GM23248 (cell line): ENCODE measurements at regions not wholly inside any gene's neighbourhood (a gene's known extent, or its start where the extent isn't known, plus 50 kb on each side); places are given as distances from the start of the nearest gene placed in this dataset.
A peak's percentile ranks its signal among the peaks of the same experiment; 100 is the strongest.

Source experiments
- DNase-seq: peaks from one replicate; pipeline ENCODE4 v3.0.0-alpha.2; 2015
- H2AFZ ChIP-seq: fragments of 200-600 bp; sonication (generic); 2 replicates; pipeline ENCODE4 v1.6.1; 2016; ENCODE audit warnings: antibody characterized with exemption
- H3F3A ChIP-seq: fragments of 200-600 bp; sonication (generic); 2 replicates; pipeline ENCODE4 v1.6.1; 2016; ENCODE audit warnings: mild to moderate bottlenecking, antibody characterized with exemption, mixed run types; ENCODE audit not compliant: insufficient read depth
- H3K27ac ChIP-seq: fragments of 200-600 bp; sonication (generic); 2 replicates; pipeline ENCODE4 v1.5.1; 2016; ENCODE audit warnings: mild to moderate bottlenecking
- H3K27me3 ChIP-seq: fragments of 200-600 bp; sonication (generic); replicated peaks from 2 replicates; pipeline ENCODE4 v1.6.1; 2016; ENCODE audit warnings: mild to moderate bottlenecking; ENCODE audit not compliant: insufficient read depth
- H3K36me3 ChIP-seq: fragments of 200-600 bp; sonication (generic); 2 replicates; pipeline ENCODE4 v1.6.1; 2016; ENCODE audit warnings: low read depth, mild to moderate bottlenecking
- H3K4me1 ChIP-seq: fragments of 200-600 bp; sonication (generic); 2 replicates; pipeline ENCODE4 v1.6.1; 2016; ENCODE audit warnings: mild to moderate bottlenecking; ENCODE audit not compliant: insufficient read depth
- H3K4me2 ChIP-seq: fragments of 200-600 bp; sonication (generic); one replicate; pipeline ENCODE4 v1.6.1; 2016; ENCODE audit warnings: mild to moderate bottlenecking; ENCODE audit not compliant: unreplicated experiment
- H3K4me3 ChIP-seq: fragments of 200-600 bp; sonication (generic); 2 replicates; pipeline ENCODE4 v1.5.1; 2016; ENCODE audit warnings: mild to moderate bottlenecking
- H3K79me2 ChIP-seq: fragments of 200-600 bp; sonication (generic); 2 replicates; pipeline ENCODE4 v1.6.1; 2016; ENCODE audit warnings: mild to moderate bottlenecking; ENCODE audit not compliant: insufficient read depth
- H3K9ac ChIP-seq: fragments of 200-600 bp; sonication (generic); 2 replicates; pipeline ENCODE4 v1.6.1; 2016; ENCODE audit warnings: mild to moderate bottlenecking
- H3K9me2 ChIP-seq: fragments of 200-600 bp; sonication (generic); 2 replicates; pipeline ENCODE4 v1.6.1; 2016; ENCODE audit warnings: mixed run types, mild to moderate bottlenecking, moderate library complexity; ENCODE audit not compliant: insufficient read depth
- H3K9me3 ChIP-seq: fragments of 200-600 bp; sonication (generic); one replicate; pipeline ENCODE4 v1.6.1; 2017; ENCODE audit warnings: low read depth
- H4K20me1 ChIP-seq: fragments of 200-600 bp; sonication (generic); 2 replicates; pipeline ENCODE4 v1.6.0; 2016; ENCODE audit not compliant: insufficient read depth
- EZH2 ChIP-seq: fragments of 200-600 bp; sonication (generic); IDR thresholded peaks from 2 replicates; pipeline ENCODE4 v1.6.1; 2018; ENCODE audit warnings: antibody characterized with exemption, mild to moderate bottlenecking; ENCODE audit not compliant: insufficient read depth, poor library complexity, severe bottlenecking
- EZH2phosphoT487 ChIP-seq: fragments of 200-600 bp; sonication (generic); IDR thresholded peaks from 2 replicates; pipeline ENCODE4 v1.6.1; 2018; ENCODE audit warnings: antibody characterized with exemption, moderate library complexity, mild to moderate bottlenecking, low read depth; ENCODE audit not compliant: insufficient read depth
- WGBS, 2 experiments: methylation state at CpG; one replicate each; pipeline ENCODE4 v1.1.6; 2015 to 2017; ENCODE audit warnings: low lambda C conversion rate in 2 of 2, low coverage in 1 of 2; ENCODE audit errors: missing lambda C conversion rate in 2 of 2; 5-methylcytosine and 5-hydroxymethylcytosine counted together
- in situ Hi-C: fragments of 300-500 bp; cut with MboI; formaldehyde crosslinking; loops from 2 replicates; pipeline ENCODE4 v1.15.0; 2020

DNA sequence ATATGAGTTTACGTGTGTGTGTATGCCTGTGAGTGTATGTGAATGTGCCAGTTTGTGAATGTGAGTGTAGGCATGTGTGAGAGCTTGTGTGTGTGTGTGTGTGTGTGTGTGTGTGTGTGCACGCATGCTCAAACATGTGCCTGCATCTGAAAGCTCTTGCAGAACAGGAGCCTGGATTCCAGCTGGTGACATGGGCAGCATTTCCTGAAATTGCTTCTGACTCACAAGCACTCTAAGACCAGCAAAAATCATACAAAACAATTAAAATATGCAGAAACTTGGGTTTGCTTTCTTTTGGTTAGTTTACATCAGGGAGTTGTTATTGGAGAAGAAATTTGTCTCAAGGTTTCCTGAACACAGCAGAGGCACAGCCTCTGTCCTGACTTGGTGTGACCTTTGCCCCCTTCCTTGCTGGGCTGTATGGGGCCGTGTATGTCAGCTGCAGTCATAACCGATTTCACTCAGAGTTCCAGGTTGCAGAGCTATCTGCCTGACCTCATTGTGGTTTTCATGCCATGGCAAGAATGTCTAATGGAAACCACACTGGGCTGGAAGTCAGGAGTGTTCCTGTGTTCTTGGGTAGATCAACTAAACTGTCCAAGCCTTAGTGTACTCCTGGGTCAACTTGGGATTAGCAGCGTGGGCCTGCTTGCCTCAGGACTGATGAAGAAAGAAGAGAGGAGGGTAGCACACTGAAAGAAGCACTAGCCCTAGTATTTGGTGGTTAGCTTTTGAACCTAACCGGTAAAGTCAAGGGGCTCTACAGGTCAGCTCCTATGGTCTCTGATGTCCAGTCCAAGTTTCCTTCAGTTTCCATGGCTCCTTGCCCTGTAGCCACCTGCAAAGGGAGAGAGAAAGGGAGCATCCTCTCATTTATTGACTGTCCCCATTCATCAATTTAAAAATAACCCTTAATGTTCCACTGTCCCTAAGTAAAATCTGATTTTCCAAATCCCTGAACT is 143.7 kb downstream of the SNX19 start:
- 1 to 2% methylated on average over 5 to 6 of the region's 6 CpGs for WGBS, 2 experiments
- Histone ChIP-seq H3K9me2 (no peaks in the 10 kb centered on the region), H4K20me1 (no peaks in the 10 kb centered on the region), H3K27me3 (no peaks in the 10 kb centered on the region), H3K4me1 (peaks cover 48% of the 10 kb centered on the region), H3F3A (peaks cover 28% of the 10 kb centered on the region), H3K4me3 (peak overlapping the region; percentile 2), H3K9ac (peak overlapping the region; percentile 39), H3K27ac (peak overlapping the region; percentile 72), H3K9me3 (no peaks in the 10 kb centered on the region), H3K79me2 (no peaks in the 10 kb centered on the region), H3K4me2 (peak overlapping the region; percentile 56), H2AFZ (no peak overlapping the region), H3K36me3 (no peaks in the 10 kb centered on the region)
- in situ Hi-C loops = no loop called here
- DNase-seq = peak; percentile 94
- TF ChIP-seq EZH2 (no peak), EZH2phosphoT487 (peak; percentile 83; the same call in 1 of the 2 replicates)

DNA sequence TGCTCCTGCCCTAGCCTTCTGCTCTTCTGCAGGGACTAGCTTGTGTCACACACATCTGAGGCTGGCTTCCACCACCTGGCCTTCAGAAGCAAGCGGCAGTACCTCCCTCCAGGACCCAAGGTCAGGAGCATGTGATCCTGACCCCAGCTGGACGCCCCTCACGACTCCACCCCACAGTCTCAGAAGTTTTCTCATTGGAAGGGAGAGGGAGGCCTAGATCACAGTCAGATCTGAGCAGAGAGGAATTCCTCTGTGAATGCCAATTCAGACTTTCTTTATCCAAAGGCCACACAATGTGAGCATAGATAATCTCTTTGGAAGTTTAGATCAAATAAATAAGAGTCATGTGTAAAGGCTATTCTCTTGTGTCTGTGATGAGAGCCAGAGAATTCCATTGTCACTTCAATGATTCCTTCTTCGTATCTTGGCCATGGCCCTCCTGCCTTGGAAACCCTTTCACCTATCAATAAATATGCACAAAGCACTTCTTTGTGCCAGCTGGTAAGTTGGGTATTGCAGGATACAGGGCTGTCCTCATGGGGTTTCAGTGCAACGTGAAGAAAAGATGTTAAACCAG is 142.9 kb downstream of the SNX19 start:
- Histone ChIP-seq H2AFZ (no peak overlapping the region), H3K9ac (peak overlapping the region; percentile 39; the same call in 1 of the 2 replicates), H4K20me1 (no peaks in the 10 kb centered on the region), H3K27me3 (no peaks in the 10 kb centered on the region), H3K79me2 (no peaks in the 10 kb centered on the region), H3K9me3 (no peaks in the 10 kb centered on the region), H3K9me2 (no peaks in the 10 kb centered on the region), H3K4me3 (no peak overlapping the region), H3K27ac (peak overlapping the region; percentile 72), H3K36me3 (no peaks in the 10 kb centered on the region), H3K4me2 (peak overlapping the region; percentile 56), H3K4me1 (peaks cover 48% of the 10 kb centered on the region), H3F3A (peaks cover 28% of the 10 kb centered on the region)
- no peak for DNase-seq
- TF ChIP-seq EZH2phosphoT487 = no peak
- no peak for TF ChIP-seq EZH2
- WGBS, 2 experiments = 74 to 76% methylated on average over 5 of the region's 5 CpGs
- in situ Hi-C loops = no loop called here

DNA sequence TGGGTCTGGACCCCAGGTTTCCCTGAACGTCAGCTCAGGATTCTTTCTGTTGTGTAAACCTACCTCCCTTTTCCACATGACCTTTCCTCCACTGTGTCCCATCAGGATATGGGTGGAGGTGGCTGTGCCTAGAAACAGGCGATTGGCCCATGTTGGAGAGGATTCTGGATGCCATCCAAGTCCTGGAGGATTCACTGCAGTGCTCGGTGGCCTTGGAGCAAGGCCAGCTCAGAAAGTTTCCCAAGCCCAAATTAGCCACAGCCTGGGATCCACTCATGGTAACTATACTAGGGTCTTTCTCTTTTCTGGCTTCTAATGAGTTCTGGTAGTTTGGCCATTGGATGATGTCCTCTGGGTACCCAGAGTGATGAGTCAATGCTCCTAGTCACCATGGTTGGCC is 141.6 kb downstream of the SNX19 start:
- Histone ChIP-seq H3K27ac (no peak overlapping the region), H3K4me3 (no peak overlapping the region), H3K9ac (no peak overlapping the region), H3K27me3 (no peaks in the 10 kb centered on the region), H2AFZ (no peak overlapping the region), H3K4me1 (peaks cover 48% of the 10 kb centered on the region), H4K20me1 (no peaks in the 10 kb centered on the region), H3K4me2 (no peak overlapping the region), H3K9me2 (no peaks in the 10 kb centered on the region), H3K36me3 (no peaks in the 10 kb centered on the region), H3K9me3 (no peaks in the 10 kb centered on the region), H3K79me2 (no peaks in the 10 kb centered on the region), H3F3A (peaks cover 28% of the 10 kb centered on the region)
- in situ Hi-C loops = no loop called here
- TF ChIP-seq EZH2 (no peak), EZH2phosphoT487 (no peak)
- peak; percentile 18 for DNase-seq
- 42 to 45% methylated on average over 3 of the region's 3 CpGs for WGBS, 2 experiments

DNA sequence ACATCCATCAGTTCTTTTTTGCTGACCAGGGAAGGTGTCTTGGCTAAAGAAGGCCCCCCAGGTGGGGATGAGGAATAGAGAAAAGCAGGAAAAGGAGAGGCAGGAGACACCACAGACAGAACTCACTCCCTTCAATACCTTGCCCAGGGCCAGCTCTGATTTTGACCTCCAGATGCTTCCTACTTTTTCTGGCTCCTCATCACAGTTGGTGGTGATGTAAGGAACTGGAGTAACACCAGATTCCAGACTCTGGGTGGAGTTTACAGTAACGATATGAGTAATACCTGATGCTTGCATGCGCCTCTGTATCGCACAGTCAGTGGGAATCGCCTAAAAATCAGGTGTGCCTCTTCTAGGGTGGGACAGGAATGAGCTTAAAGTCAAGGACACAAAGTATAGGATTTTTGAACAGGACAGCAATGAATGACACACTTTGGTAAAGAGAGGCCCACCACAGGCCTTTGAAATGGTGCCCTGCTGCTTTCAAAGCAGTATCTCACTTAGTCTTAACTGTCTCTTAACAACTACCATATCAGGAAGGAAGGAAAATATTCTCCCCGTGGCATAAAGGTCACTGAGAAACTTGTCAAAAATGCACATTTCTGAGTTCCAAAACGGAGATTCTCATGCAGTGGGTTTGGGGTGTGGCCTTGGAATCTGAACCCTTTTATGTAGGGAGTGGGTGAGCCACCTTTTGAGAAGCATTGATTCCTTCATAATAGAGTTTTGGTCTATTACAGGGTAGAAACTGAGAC is 140.8 kb downstream of the SNX19 start:
- DNase-seq = peak; percentile 85
- in situ Hi-C loops = no loop called here
- H3F3A ChIP-seq = peaks cover 28% of the 10 kb centered on the region
- H3K9me2 ChIP-seq = no peaks in the 10 kb centered on the region
- no peaks in the 10 kb centered on the region for H3K79me2 ChIP-seq
- TF ChIP-seq EZH2 (no peak), EZH2phosphoT487 (no peak)
- H3K4me3 ChIP-seq = no peak overlapping the region
- H3K9ac ChIP-seq = no peak overlapping the region
- H3K27me3 ChIP-seq = no peaks in the 10 kb centered on the region
- H3K4me2 ChIP-seq = no peak overlapping the region
- no peaks in the 10 kb centered on the region for H3K36me3 ChIP-seq
- no peak overlapping the region for H3K27ac ChIP-seq
- 59 to 68% methylated on average over 6 of the region's 6 CpGs for WGBS, 2 experiments
- no peak overlapping the region for H2AFZ ChIP-seq
- H3K4me1 ChIP-seq = peaks cover 42% of the 10 kb centered on the region
- H4K20me1 ChIP-seq = no peaks in the 10 kb centered on the region
- no peaks in the 10 kb centered on the region for H3K9me3 ChIP-seq
